DMS153 treated with DMSO at 0.1 percent for 48 hours (cell line): ENCODE measurements at regions not wholly inside any gene's neighbourhood (a gene's known extent, or its start where the extent isn't known, plus 50 kb on each side); places are given as distances from the start of the nearest gene placed in this dataset.

Source experiments
- DNase-seq: peaks from one replicate; lab custom pipeline; 2025; ENCODE audit not compliant: unreplicated experiment; lab: John Stamatoyannopoulos, UW

- peak; percentile 85 for DNase-seq
These were observed 449.3 kb downstream of the FOXG1 start for GRCh38 chr14:29215853-29216252.

DNA sequence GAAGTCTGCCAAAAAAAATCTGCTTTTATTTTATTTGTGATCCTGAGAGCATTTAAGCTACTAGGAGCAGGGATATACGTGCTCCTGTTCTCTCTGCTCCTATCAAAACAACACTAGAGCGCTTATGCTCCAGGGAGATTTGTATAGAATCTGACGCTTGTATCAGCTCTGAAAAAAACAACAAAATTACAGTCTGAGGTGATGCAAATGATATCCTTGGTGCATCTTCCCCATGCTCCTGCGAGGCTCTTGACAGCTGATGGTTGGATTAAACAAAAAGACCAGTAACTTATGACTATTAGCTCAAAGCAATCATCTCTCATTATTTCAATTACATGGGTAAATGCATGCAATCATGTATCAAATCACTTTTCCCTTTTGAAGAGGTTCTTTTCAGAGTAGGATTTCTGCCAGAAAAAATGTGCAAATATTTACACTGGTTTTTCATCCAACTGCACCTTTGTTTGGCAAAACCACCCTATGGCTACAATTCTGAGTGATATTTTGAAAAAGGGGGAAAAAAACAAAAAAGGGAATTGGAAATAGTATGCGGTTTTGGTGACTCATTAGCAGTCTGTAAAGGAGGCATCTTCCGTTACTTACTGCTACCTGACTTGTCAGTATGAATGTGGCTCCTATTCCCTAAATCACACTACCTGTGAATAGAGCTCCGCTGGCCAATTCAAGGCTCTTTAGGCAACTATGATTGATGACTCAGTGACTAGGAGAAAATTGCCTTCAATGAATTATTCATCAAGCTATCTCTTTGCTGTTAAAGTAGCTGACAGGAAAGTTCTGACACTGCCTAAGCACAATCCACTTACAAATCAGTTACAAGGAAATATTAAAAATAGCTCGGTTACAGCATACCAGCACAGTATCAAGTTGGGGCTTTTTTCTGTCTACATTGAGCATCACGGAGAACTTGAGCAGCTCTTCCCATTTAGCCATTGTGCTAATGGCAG is 450.0 kb downstream of the FOXG1 start:
- DNase-seq, result peak; percentile 99

DNA sequence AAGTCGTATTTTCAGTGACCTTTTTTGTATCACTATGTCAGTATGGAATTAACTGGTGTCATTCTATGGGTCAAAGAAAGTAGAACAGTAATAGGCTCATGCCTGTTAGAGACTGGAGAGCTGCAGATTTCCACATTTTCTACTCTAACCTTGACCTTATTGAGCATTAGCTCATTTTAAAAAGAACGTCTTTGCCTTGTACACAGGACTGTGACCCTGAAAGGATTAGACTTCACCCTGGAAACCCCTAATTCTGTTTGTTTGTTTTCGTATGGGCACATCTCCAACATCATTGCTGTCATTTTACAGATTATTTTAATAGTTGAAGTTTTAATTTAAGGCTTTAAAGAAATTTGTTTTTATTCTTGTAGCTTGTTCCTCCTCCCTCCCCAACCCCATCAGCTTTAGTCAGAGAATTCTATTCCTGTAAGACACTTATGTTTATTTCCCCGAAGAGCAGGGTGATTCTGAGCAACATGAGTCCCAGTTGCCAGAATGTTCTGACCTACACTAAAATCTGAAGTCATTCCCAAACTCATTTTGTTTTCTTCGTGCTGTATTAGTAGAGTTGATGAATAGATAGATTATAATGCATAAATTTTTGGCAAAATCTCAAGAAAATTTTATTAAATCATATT is 451.3 kb downstream of the FOXG1 start:
- DNase-seq, result no peak

- DNase-seq, result peak; percentile 62
These were observed 453.5 kb downstream of the FOXG1 start for GRCh38 chr14:29220072-29220471.

- no peak for DNase-seq
These were observed 454.0 kb downstream of the FOXG1 start for GRCh38 chr14:29220566-29220965.

GRCh38 chr14:29222006-29222405 is 455.4 kb downstream of the FOXG1 start:
- no peak for DNase-seq

GRCh38 chr14:29222671-29223268 is 456.2 kb downstream of the FOXG1 start:
- peak; percentile 68 for DNase-seq

DNA sequence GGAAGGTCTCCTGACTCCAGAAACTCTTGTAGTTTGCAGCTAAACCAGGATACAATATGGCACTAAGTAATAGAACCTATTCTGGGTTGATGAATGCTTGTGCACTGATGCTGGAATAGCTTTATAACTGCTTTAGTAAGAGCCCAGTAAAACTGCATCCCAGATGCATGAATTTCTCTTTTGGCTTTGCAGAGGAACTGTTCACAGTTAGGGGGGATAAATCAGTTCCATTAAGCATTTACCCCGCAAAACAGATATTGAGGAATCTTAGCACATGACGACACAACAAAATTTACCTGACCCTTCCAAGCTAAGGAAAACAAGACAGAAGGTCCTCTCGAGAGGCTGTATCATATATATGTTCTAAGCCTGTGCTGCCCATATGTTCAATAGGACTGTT is 457.4 kb downstream of the FOXG1 start:
- DNase-seq, result no peak

- DNase-seq, result no peak
These were observed 461.0 kb downstream of the FOXG1 start for GRCh38 chr14:29227631-29228030.

DNA sequence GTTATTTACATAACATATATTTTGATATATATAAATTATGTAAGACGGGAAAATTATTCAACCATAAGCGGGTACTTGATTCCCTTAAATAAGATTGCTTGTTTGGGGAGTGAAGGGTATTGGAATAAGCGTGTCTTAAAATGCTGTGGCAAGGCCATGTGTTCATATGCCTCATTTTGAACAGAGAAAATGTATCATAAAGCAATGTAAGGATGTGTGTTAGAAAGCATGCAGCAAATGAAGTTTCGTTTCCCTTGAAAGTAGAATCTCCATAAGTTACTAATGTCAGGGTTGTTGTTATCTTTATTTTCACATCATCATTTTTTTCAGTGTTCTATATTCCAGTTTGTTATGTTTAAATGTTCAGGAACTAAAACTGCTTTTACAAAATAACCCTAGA is 465.6 kb downstream of the FOXG1 start:
- DNase-seq, result no peak

DNA sequence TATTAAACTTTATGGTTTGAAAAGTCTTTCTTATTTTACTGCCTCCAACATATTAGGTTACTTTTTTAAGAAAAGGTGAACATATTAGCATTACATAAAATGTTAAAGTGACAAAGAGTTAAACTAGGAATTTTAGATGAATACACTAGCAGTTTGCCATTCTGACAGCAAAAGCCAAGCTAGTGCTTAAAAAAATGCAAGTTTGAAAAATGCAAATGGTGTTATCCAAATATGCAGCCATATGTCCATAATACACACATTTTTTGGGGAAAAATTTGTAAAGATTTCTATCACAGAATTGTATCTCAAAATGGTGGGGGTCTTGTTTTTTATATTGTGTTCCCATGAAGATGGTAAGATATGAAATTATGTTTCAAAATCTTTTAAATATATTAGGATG is 466.1 kb downstream of the FOXG1 start:
- no peak for DNase-seq

GRCh38 chr14:29233188-29233587 is 466.6 kb downstream of the FOXG1 start:
- DNase-seq, result no peak

- no peak for DNase-seq
These were observed 469.4 kb downstream of the FOXG1 start for GRCh38 chr14:29235991-29236390.

- no peak for DNase-seq
These were observed 469.8 kb downstream of the FOXG1 start for GRCh38 chr14:29236401-29236800.

DNA sequence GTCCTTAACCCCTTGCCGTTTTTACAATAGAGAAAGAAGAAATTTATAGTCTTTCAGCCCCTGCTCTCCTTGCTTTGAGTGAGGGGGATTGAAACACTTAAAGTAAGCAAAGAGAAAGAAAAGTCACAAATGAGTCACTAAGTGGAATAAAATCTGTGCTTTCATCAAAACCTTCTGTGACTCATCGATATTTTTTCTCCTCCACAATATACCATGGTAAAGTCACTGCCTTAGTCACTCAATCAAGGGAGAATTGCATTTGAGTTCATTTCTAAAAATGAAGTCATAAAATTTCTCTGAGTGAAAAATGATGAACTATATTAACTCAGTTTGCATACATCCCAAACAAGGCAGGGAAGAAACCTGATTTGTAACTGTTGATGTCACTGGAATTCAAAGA is 470.3 kb downstream of the FOXG1 start:
- DNase-seq, result no peak

GRCh38 chr14:29240066-29240465 is 473.5 kb downstream of the FOXG1 start:
- no peak for DNase-seq

DNA sequence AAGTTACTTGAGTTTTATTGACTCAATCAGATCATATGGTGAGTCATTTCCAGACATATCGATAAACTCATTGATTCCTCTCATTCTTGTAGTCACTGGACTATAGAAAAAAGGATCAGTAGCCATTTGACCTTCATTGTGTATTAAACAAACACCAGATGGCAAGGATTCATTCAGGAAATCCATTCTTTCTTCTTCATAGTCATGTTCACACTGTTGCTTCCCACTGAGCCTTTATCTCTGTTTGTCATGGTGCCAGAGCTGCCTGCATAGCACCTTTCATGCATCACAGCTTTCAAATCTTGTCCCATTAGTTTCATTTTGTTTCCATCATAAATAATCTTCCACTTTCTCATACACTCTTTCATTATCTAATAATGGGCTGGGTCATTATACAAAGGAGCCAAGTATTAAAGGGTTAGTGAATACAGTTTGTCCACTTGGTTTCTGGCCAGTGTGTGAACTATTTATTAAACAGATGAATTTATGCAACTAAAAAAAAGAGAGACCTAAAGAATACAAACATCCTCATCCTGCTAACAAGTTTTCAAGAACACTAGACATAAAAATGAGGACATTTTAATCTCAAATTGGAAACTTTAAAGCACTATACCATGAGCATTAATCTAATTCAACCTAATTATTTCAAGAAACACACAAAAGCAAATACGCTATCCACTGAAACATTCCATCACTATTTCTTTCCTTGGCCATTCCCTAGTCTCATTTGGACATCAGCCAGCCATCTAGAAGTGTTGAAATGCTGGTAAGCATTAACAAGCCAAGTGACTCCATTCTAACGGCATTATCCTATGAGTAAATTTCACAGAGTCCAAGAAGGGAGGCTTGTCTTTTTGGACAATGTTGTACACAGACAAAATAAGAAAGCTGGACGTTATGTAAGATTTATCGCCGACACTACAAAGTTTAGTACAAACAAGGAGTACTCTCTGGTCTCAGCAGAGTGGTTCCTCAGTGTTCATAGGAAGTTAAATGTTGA is 476.5 kb downstream of the FOXG1 start:
- peak; percentile 16 for DNase-seq

- no peak for DNase-seq
These were observed 489.1 kb downstream of the FOXG1 start for GRCh38 chr14:29255692-29256091.

DNA sequence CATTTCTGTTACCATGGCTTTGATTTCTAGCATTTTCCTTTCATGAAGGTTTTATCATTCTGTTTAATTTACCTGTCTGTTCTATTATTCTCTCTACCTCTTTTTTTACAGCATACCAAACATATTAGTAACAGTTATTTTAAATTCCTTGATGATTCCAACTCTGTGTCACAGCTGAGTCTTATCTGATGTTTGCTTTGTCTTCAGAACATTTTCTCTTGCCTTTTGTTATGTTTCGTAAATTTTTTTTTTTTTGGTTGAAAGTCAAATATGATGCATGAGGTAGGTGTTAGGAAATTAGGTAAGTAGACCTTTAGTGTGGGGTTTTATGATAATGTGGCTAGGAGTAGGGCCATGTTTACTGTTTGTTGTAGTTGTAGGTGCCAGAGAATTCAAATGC is 496.4 kb downstream of the FOXG1 start:
- no peak for DNase-seq

DNA sequence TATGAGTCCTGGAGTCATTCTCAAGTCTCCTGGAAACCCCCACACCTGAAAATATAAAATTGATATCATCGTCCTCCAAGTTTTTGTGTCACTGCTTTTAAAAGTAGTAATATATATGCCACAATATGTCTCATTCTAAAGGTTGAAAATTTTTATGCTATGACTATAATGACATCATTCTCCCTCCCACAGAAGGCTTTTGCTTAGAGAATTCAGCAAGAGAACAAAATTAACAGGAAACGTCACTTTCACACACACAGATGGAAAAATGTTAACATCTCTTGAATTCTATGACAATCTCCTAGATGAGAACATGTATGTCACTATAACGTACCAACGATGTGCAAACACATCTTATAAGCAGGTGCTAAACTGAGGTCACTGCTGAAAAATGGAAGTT is 498.3 kb downstream of the FOXG1 start:
- no peak for DNase-seq

DNA sequence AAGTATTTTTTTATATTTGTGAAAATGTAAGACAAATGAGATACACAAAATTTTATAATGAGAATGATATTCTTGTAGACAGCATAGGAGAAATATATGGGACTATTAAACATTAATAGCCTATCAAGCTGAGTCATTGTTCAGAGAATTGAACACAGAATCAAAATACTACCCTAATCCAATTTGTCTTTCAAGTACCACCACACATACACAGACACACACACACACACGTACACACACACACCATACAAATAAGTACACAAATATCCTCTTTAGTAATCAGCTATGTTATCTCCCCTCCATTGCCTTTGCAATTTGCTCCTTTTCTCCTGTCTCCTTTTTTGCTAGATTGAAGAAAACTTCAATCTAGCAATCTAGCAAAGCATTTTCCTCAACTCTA is 499.3 kb downstream of the FOXG1 start:
- no peak for DNase-seq
